Hepatocyte (in vitro differentiated cells): ENCODE measurements at regions not wholly inside any gene's neighbourhood (a gene's known extent, or its start where the extent isn't known, plus 50 kb on each side); places are given as distances from the start of the nearest gene placed in this dataset.

Source experiments
- EZH2 ChIP-seq: fragments of 200-600 bp; sonication (generic); IDR thresholded peaks from 2 replicates; pipeline ENCODE4 v1.6.1; 2016; ENCODE audit warnings: antibody characterized with exemption, mild to moderate bottlenecking, borderline replicate concordance
- EZH2phosphoT487 ChIP-seq: fragments of 200-600 bp; sonication (generic); IDR thresholded peaks from one replicate; pipeline ENCODE4 v1.6.1; 2018; ENCODE audit warnings: antibody characterized with exemption, mild to moderate bottlenecking, low read depth, moderate library complexity; ENCODE audit not compliant: unreplicated experiment, severe bottlenecking
- TF ChIP-seq, protein P1 (sequence below): fragments of 200-600 bp; sonication (generic); IDR thresholded peaks from 2 replicates; pipeline ENCODE4 v1.5.1; 2016; ENCODE audit warnings: antibody characterized with exemption, mild to moderate bottlenecking; ENCODE audit not compliant: poor library complexity

DNA sequence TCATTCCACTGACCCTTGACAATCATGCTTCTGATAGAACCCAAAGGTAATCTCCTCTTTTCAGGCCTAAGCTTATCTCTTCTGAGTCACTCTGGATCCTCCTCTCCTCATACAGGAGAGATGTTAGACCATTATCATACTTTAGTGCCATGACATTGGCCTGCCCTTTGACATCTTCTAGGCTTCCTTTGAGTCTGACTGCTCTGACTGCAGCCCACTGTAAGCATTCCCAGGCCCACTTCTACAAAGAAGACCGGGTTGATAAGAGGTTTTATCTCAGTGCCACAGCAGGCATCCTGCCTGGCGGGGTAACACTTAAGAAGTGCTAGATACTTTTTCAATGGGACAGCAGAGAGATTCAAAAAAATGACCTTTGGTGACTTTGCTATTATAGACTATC is 438.0 kb downstream of the KCNA4 start:
- TF ChIP-seq, protein P1, sequence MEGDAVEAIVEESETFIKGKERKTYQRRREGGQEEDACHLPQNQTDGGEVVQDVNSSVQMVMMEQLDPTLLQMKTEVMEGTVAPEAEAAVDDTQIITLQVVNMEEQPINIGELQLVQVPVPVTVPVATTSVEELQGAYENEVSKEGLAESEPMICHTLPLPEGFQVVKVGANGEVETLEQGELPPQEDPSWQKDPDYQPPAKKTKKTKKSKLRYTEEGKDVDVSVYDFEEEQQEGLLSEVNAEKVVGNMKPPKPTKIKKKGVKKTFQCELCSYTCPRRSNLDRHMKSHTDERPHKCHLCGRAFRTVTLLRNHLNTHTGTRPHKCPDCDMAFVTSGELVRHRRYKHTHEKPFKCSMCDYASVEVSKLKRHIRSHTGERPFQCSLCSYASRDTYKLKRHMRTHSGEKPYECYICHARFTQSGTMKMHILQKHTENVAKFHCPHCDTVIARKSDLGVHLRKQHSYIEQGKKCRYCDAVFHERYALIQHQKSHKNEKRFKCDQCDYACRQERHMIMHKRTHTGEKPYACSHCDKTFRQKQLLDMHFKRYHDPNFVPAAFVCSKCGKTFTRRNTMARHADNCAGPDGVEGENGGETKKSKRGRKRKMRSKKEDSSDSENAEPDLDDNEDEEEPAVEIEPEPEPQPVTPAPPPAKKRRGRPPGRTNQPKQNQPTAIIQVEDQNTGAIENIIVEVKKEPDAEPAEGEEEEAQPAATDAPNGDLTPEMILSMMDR = no peak
- no peak for TF ChIP-seq EZH2phosphoT487
- no peak for TF ChIP-seq EZH2
